ENCODE measurements at regions not wholly inside any gene's neighbourhood (a gene's known extent, or its start where the extent isn't known, plus 50 kb on each side); places are given as distances from the start of the nearest gene placed in this dataset.

DNA sequence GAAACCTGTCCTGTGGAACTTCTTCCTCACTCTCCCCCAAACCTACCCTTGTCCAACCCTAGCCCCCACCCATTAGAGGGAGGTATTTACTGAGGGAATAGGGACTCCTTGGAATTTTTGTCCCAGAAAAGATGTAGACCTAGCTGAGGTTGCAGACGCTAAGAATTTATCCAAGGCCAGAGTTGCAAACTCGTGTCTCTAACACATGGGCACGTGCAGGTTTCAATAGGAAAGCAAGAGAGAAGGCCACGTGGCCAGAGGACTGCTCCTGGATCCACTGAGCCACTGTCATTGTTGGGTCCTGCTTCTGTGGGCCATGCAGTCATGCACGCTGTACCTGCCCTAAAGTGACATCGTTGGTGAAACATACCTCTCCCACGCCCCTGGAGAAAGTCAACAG lies 243.4 kb upstream of the KCNG1 start:
- no peak for DNase-seq (ENCODE audit: low read depth in 2 of 2)

DNA sequence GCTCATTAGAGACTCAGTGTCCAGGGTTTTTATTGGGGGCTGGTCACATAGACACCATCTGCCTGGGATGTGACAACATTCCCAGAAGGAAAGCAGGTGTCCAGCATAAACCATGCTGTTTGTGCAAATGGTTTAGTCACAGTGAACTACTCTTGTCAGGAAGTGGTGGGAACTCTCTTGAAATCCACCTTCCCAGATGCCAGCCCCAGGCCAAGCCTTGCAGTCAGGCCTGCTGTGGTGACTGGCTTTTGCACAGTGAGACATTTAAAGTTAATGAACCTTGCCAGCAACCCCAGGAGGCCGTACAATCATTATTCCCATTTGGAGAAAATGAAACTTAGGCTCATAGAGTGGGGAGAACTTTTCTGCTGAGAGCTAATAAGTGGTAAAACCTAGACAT lies 242.5 kb upstream of the KCNG1 start:
- DNase-seq (ENCODE audit: low read depth in 2 of 2): no peak

DNA sequence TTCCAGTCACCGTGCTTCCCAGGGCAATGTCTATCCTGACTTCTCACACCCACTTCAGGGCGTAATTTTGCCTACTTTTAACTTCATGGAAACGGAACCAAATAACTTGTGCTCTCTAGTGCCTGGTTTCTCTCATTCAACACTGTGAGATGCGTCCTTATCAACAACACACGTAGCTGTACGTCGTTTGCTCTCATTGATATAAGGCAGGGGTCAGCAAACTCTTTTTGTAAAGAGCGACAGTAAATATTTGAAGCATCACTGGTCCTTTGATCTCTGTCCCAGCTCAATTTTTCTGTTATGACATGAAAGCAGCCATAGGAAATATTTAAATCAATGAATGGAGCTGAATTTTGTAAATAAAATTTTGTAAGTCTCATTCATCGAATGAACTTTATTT lies 239.3 kb upstream of the KCNG1 start:
- DNase-seq (ENCODE audit: low read depth in 2 of 2): no peak

DNA sequence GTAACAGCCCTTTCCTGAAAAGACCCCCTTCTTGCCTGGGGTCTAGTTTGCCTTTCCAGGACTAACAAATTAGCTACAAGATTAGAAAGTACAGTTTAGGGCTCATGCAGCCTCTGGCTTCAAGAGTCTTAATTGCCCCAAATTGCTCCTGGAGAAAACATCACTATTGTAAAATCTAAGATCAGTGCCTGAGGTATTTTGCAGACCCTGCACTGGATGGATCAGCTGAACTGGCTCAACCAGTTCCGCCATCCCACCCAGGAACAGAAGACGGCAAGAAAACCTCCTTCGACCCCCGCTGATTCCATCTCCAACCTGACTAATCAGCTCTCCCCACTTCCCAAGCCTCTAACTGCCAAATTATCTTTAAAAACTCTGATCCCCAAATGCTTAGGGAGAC lies 236.5 kb upstream of the KCNG1 start:
- DNase-seq (ENCODE audit: low read depth in 2 of 2): no peak

DNA sequence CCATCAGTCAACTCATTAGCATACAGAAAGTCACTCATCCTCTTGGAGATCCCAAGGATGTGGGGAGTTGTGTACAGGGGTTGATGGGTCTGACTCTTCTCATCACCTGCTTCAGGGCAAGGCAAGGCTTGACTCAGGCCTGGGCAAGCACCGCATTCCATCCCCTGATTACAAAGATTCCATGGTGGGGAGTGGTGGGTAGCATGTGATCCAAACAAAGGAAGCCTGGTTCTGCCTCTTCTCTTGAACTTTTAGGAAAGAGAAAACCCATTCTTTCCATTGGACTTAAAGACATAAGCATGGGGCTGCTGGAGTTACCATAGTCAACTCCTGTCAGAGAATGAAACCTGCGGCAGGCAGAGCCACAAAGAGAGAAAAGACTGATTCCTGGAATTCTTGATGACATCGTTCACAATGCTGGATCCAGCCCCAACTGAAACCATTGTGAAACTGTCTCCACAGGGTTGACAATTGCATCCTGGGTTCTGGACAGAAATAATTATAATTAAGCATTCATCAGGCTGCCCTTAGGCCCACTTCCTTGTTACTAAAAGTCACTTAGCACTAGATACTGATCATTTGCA lies 235.8 kb upstream of the KCNG1 start:
- DNase-seq (ENCODE audit: low read depth in 2 of 2): no peak

DNA sequence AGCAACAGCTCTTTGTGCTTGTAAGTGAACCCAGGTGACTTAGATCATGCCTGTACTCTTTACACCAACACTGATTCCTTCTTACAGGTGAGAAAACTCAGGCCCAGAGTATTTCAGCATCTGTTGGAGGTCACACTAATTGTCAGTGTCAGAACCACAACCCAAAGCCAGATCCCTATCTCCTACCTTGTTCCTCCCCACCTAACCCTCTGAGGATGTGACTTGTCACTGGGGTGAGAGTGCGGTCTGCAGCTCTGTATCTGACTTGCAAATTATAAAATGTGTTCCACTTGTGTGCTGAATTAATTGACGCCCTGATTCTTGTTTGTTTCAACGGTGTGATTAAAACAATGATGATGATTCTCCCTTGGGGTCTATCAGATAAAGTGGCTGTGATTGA lies 232.5 kb upstream of the KCNG1 start:
- no peak for DNase-seq (ENCODE audit: low read depth in 2 of 2)

DNA sequence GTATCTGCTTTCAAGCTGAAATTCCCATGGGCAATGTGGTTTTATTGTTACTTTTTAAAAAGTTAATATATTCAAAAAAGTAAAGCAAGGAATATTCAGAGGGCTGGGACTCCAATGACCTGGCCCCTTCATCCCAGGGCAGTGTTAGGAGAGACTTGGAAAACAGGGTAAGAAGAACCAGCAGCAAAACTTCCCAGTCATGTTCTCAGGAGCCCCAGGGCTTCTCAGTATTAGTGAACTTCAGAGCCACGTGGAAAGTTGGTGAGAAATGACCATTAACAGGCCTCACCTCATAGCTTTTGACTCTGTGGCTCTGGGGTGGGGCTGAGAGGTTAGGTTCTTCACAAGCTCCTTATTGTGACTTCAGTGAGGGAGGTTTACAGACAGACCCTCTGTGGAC lies 230.4 kb upstream of the KCNG1 start:
- no peak for DNase-seq (ENCODE audit: low read depth in 2 of 2)

DNA sequence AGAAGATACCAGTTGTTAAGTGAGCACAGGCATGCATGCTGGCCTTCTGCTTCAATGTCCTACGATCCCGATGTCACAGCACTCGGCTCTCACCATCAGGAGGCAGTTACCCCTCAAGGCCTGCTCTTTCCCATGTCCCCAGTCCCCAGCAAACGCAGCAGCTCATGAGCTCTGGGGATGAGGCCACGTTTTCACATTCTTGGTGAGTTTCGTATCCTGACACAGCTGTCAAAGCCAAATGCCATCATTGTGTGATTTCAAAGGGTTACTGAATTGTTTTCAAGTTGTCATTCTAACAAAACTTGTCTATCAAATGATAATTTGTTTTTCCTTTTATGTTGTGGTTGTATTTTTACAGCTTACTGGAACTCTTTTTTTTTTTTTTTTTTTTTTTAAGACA lies 226.9 kb upstream of the KCNG1 start:
- no peak for DNase-seq (ENCODE audit: low read depth in 2 of 2)

DNA sequence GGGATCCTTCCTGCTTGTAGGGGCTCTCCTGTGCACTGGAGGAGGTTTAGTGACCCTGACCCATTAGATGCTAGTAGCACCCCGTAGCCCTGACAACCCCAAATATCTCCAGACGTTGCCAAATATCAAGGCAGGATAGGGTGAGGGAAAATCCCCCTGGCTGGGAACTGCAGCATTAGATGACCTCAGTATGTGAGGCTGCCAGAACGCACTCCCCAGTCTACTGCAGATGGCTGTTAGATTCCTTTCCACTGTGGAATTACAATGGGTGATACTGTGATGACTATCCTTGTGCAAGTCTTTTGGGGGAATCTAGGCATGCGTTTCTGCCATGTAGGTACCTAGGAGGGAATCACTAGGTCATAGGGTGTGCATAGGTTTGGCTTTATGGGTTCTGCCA lies 226.3 kb upstream of the KCNG1 start:
- DNase-seq (ENCODE audit: low read depth in 2 of 2): no peak

DNA sequence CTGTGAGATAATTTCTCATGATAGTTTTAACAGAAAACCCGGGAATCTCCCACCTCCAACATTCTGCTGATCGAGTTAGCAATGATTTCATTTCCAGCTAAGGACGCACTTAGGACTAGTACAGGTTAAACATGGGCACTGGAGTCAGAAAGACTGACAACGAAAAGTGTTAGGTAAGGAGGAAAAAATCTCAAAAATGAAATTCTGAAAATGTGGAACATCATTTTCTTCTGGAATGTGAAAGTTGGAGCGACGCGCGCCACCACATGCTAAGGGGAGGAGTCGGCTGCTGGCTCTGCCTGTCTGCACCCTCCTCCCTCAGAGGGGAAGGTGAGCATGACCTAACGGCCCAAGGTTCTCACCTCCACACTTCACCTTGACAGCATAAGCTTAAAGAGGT lies 221.6 kb upstream of the KCNG1 start:
- no peak for DNase-seq (ENCODE audit: low read depth in 2 of 2)

DNA sequence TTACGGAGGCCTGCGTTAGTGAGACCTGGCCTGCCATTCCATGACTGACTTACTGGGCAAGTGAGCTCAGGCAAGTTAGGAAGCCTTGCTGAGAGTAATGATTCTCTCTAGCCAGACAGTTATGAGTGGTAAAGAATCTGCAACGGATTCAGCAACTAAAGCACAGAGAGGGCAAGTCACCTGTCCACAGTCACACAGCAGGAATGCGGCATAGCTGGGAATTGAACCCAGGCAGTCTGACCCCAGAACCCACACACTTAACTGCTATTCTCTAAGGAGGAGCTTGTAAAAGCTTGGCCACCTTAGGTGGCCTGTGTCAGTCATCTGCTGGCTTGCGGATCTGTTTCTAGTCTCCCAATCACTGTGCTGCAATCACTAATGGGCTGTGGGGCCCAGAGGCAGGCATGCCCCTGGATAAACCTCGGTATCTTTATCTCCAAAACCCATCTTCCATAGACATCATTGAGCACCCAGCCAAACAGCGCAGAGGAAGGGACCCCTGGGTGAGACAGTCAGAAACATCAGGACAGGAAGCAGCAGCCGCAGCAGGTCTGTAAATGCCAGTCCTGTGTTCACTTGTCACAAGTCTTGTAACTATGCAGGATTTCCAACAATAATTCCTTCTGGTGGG lies 215.9 kb upstream of the KCNG1 start:
- no peak for DNase-seq (ENCODE audit: low read depth in 2 of 2)

DNA sequence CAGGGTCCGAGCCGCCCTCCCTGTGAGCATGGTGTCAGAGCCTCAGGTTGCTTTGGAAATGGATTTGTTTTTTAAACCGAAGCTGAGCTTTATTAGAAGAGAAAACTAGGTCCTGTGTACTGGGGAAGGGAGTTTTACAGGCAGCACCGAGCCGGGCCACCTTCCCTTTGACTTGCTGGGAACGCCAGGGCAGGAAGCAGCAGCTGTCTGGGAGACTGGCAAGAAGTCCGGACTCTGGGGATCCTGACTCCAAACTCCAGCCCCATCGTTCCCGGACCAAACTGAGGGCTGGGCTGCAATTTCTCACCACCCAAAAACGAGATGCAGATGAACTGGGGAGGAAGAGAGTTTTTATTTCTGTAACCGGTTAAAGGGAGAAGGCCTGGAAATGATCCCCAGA lies 214.9 kb upstream of the KCNG1 start:
- no peak for DNase-seq (ENCODE audit: low read depth in 2 of 2)

DNA sequence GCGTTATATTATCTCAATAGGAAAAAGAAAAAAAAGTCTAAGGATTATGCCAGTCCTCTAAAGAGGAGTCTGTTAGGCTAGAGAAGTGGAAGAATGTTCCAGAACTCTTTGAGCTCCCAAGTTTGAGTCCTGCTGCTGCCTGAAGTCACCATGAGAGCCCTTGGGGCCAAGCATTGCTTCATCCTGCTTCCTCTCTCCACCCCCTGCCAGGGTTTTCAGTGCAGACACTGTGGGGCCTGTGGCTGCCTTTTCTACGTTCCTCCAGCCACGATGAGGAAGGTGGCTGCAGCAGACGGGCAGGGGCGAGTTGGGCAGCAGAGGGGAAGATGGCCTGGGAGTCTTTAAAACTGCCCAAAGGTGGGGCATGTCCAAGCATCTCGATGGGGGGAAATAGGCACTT lies 214.4 kb upstream of the KCNG1 start:
- no peak for DNase-seq (ENCODE audit: low read depth in 2 of 2)

DNA sequence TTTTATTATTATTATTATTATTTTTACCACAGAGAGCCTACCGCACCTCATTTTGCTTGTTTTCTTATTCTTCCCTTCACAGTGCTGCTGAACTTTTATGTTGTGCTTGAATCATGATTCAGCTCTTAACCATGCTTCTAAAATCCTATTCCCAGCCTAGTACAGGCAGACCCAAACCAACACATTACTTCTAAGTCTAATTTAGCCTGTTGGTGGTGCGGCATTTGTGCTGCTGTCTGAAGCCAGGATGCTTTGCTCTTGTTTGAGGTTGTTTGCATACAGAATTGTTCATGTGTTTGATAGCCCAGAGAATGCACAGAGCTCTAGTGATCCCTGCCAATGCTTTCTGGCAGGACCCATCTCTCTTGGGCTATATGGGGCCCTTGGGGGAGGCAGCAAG lies 213.5 kb upstream of the KCNG1 start:
- no peak for DNase-seq (ENCODE audit: low read depth in 2 of 2)

DNA sequence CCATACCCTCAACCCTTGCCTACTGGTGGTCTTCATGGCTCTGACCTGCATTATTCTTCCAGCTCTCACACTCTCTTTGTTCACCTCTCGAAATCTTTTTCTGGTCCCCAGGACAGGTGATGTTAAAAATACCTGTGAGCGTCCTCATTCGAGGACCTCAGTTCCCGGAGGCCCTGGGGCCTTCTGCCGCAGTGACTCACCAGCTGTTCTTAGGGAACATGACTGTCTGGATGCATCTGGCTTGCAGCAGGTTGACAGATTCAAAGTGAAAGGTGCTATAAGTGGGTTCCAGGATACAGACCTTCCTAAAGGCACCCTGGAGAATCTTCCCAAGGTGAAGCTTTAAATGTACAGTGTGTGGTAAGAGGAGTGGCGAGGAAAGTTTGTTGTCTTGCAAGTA lies 210.4 kb upstream of the KCNG1 start:
- no peak for DNase-seq (ENCODE audit: low read depth in 2 of 2)

DNA sequence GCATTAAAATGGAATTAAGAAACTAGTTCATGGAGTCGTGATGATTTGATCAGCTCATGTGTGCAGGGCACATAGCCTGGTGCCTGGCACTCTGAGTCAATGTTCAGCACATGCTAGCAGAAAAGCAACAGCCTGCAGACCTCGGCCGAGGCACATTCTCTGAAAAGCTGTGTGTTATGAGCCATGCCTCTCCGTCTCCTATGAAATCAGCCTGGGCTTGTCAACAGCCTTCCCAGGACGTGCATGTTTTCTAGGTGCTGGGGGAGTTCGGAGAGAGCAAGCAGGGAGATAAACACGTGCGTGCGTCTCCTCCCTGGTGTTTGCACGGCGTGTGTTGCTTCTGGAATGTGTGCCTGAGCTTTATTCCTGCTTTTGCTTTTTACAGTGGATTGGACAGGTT lies 207.8 kb upstream of the KCNG1 start:
- no peak for DNase-seq (ENCODE audit: low read depth in 2 of 2)

DNA sequence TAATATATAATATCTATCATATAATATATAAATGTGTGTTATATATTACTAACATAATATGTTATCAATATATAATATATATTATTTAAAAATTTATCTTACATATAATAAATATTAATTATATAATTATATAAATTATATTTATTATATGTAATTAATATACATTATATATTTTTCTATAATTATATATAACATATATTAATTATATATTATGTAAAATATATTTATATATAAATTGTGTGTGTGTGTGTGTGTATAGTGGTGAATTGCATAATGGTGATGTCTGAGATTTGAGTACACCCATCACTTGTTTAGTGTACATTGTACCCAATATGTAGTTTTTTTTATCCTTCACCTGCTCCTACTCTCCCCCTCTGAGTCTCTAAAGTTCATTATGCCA lies 205.9 kb upstream of the KCNG1 start:
- DNase-seq (ENCODE audit: low read depth in 2 of 2): no peak

DNA sequence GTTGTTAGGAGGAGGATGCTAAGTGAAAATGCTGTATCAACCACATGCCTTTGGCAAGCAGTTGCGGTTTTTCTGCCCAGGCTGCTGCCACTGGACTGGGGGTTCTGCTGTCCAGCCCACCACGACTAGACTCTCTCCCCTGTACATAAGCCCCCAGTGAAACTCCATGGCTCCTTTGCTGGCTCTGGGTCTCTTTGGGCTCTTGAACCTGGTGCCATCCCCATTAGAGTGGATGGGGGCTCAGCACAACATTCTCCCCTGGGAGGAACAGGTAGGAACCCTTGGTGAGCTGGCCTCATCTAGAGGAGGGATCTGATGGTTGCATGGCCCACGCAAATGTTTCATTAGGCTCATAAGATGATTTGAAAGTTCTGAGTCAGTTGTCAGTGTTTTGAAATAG lies 204.8 kb upstream of the KCNG1 start:
- no peak for DNase-seq (ENCODE audit: low read depth in 2 of 2)

DNA sequence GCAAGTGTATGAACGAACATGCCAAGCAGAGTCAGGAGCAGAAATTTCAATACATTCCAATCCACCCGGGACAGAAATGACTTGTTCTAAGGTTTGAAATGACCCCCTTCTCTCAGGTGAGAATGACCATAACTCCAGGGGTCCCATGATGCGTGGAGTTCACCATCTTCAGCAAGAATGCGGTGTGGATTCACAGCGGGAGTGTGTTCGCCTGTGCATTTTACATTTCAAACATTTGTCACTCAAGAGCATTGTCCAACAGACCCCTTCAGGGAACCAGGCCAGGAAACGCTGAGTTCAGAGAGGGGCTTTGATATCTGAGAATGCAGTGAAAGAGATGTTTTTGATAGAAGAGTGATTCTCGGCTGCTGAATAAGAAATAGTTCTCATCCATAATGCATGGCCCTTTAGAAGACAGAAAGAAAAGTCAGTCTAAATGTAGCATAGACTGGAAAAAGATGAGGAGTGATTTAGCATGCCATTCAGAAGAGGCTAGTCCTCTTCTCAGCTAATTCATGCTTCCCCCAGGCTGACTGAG lies 200.3 kb upstream of the KCNG1 start:
- DNase-seq (ENCODE audit: low read depth in 2 of 2): no peak

DNA sequence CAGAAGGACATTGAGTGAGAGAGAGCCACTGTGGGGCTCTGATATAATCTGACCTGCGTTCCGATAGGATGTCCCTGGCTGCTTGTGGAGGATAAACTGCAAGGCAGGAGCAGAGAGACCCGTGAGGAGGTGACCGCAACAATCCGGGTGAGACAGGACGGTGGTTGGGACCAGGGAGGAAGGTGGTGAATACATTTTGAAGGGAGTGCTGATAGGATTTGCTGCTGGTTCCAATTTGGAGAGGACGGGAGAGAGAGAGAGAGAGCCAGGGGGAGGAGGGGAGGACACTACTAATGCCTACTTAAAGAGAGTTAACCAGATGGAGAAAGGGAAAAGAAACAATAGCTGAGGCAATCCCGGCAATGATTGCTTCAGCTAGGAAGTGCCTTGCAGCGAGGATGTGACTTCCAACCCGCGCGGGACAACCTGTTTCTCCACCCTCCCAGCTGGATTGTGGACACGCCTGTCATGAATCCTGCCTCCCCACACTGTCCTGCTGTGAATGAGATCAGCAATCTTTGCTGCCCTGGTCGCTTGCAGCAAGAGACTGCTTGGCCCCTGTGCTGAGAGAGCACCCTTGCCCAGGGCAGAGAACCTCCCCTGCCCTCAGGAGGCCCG lies 199.0 kb upstream of the KCNG1 start:
- DNase-seq (ENCODE audit: low read depth in 2 of 2): no peak

DNA sequence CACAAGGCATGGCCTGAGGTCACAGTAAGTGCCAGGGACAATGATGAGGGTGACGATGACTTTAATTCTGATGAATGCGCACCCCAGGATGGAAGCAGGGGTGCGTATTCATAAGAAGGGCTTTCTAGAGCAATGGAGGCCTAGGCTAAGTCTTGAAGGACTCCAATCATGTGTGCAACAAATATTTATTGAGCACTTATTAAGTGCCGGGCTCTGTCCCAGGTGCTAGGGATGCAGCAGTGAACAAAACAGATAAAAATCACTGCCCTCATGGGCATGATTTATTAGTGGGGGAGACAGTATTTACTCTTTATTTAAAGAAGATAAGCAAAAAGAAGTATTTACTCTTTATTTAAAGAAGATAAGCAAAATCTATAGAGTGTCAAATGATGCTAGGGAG lies 198.2 kb upstream of the KCNG1 start:
- no peak for DNase-seq (ENCODE audit: low read depth in 2 of 2)

DNA sequence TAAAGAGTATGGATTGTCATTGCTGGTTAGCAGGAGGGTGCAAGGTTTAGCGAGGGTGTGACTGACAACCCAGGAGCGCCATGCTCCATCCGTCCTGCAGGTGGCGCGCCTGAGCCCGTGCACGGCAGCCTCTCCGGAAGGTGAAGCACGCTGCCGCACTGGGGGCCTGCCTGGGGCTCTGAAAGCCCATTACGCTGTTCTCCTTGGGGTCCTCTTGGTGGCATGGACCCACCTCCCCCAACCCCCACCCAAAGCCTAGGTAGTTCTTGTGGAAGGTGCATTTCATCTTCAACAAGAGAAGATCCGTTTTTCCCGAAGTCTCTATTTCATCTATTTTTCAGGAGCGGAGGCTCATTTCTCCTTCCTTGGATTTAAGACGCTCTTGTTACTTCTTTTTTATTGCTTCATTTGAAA lies 197.4 kb upstream of the KCNG1 start:
- peak; percentile 45 to 47 for DNase-seq (ENCODE audit: low read depth in 2 of 2)

DNA sequence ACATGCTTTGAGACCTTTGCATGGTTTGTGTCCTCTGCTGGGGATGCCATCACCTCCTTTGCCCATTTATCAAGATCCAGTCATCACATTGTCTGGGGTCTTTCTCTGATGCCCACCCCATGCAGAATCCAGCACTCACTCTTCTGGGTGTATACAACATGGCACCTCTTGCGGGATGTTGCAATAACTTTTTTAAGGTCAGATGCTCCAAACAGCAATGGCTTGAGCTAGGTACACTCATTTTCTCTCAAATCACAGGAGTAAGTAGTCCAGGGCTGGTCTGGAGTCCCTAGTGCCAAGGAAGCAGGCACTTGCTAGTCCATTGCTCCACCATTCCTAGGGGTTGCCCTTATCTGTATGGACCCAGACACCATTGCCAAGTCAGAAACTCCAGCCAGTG lies 196.6 kb upstream of the KCNG1 start:
- no peak for DNase-seq (ENCODE audit: low read depth in 2 of 2)

DNA sequence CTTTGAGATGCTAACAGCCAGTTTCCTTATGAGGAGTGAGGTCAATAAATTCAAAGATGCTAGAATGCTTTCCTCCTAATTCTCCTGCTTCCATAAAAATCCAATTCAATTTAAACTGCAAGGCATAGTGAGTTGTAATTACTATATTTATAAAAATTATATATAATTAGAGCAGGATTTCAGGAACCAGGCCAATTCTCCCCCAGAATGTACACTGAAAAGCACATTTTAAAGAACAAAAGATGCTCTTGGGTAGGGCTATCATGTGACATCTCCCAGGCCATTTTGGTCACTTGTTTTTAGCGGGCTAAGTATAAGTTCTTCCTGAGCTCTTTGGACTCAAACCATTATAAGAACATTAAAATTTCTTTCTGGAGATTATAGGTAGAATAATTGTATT lies 195.7 kb upstream of the KCNG1 start:
- no peak for DNase-seq (ENCODE audit: low read depth in 2 of 2)

Measured in stimulated activated CD8-positive, alpha-beta memory T cell treated with anti-CD3 and anti-CD28 coated beads, Interleukin-15, amount 100 ng/mL, for 48 hours (primary cell).